ENCODE measurements at regions not wholly inside any gene's neighbourhood (a gene's known extent, or its start where the extent isn't known, plus 50 kb on each side); places are given as distances from the start of the nearest gene placed in this dataset.

GRCh38 chr6:10060004-10060403 is 354.9 kb downstream of the TFAP2A start:
- no TSS peak for BruUV-seq (replicated peaks)
- no peak for DNase-seq (ENCODE audit: low spot score)
- Histone ChIP-seq H3K9me3 (ENCODE audit: low read depth, low read length, poor library complexity, severe bottlenecking) (no peaks in the 10 kb centered on the region), H3K4me1 (ENCODE audit: insufficient read depth, low read length, poor library complexity, severe bottlenecking) (no peaks in the 10 kb centered on the region), H3K27ac (ENCODE audit: low read depth, low read length, poor library complexity, severe bottlenecking) (no peak overlapping the region), H3K4me3 (ENCODE audit: low read depth, low read length, poor library complexity, severe bottlenecking) (no peak overlapping the region), H3K36me3 (ENCODE audit: insufficient read depth, low read length, poor library complexity, severe bottlenecking) (no peaks in the 10 kb centered on the region), H3K27me3 (replicated peaks; ENCODE audit: insufficient read depth, low read depth, low read length, poor library complexity) (no peaks in the 10 kb centered on the region)
- POLR2A ChIA-PET (ENCODE audit: low non-redundant PET), result no interaction called here
- CTCF ChIA-PET, result no interaction called here
- intact Hi-C loops (cut with micrococcal nuclease; ENCODE audit: unreplicated experiment), result no loop called here
- no peak for TF ChIP-seq EZH2 (IDR thresholded peaks at IDR 0.05; ENCODE audit: borderline replicate concordance, low read depth, low read length, poor library complexity, severe bottlenecking)
- no peak for TF ChIP-seq CTCF (conservative IDR thresholded peaks at IDR 0.05; ENCODE audit: low read depth, low read length)

- intact Hi-C loops (cut with micrococcal nuclease; ENCODE audit: unreplicated experiment), result no loop called here
- no peaks in the 10 kb centered on the region for H3K4me1 ChIP-seq (ENCODE audit: insufficient read depth, low read length, poor library complexity, severe bottlenecking)
- peaks cover 6% of the 10 kb centered on the region for H3K9me3 ChIP-seq (ENCODE audit: low read depth, low read length, poor library complexity, severe bottlenecking)
- CTCF ChIA-PET, result no interaction called here
- TF ChIP-seq EZH2 (IDR thresholded peaks at IDR 0.05; ENCODE audit: borderline replicate concordance, low read depth, low read length, poor library complexity, severe bottlenecking), result no peak
- no peak for TF ChIP-seq CTCF (conservative IDR thresholded peaks at IDR 0.05; ENCODE audit: low read depth, low read length)
- DNase-seq (ENCODE audit: low spot score), result no peak
- H3K36me3 ChIP-seq (ENCODE audit: insufficient read depth, low read length, poor library complexity, severe bottlenecking), result no peaks in the 10 kb centered on the region
- H3K27me3 ChIP-seq (replicated peaks; ENCODE audit: insufficient read depth, low read depth, low read length, poor library complexity), result no peaks in the 10 kb centered on the region
- H3K4me3 ChIP-seq (ENCODE audit: low read depth, low read length, poor library complexity, severe bottlenecking), result no peak overlapping the region
- H3K27ac ChIP-seq (ENCODE audit: low read depth, low read length, poor library complexity, severe bottlenecking), result no peak overlapping the region
- POLR2A ChIA-PET (ENCODE audit: low non-redundant PET), result no interaction called here
- BruUV-seq (replicated peaks), result no TSS peak
Measured at GRCh38 chr6:10054672-10055071, 360.2 kb downstream of the TFAP2A start.

- Histone ChIP-seq H3K27me3 (replicated peaks; ENCODE audit: insufficient read depth, low read depth, low read length, poor library complexity) (no peaks in the 10 kb centered on the region), H3K27ac (ENCODE audit: low read depth, low read length, poor library complexity, severe bottlenecking) (no peak overlapping the region), H3K4me3 (ENCODE audit: low read depth, low read length, poor library complexity, severe bottlenecking) (no peak overlapping the region), H3K4me1 (ENCODE audit: insufficient read depth, low read length, poor library complexity, severe bottlenecking) (no peaks in the 10 kb centered on the region), H3K36me3 (ENCODE audit: insufficient read depth, low read length, poor library complexity, severe bottlenecking) (no peaks in the 10 kb centered on the region), H3K9me3 (ENCODE audit: low read depth, low read length, poor library complexity, severe bottlenecking) (peaks cover 6% of the 10 kb centered on the region)
- TF ChIP-seq EZH2 (IDR thresholded peaks at IDR 0.05; ENCODE audit: borderline replicate concordance, low read depth, low read length, poor library complexity, severe bottlenecking) (no peak), CTCF (conservative IDR thresholded peaks at IDR 0.05; ENCODE audit: low read depth, low read length) (no peak)
- intact Hi-C loops (cut with micrococcal nuclease; ENCODE audit: unreplicated experiment), result no loop called here
- ChIA-PET POLR2A (ENCODE audit: low non-redundant PET) (interaction anchor here (0.6 kb wide), 1 partner anchor 1380 kb away, joined by 8 read pairs; no protein-coding TSS in a partner anchor), CTCF (no interaction called here)
- no peak for DNase-seq (ENCODE audit: low spot score)
- no TSS peak for BruUV-seq (replicated peaks)
Measured at GRCh38 chr6:10051283-10051682, 363.6 kb downstream of the TFAP2A start.

All from A673 (cell line).